ENCODE measurements at regions not wholly inside any gene's neighbourhood (a gene's known extent, or its start where the extent isn't known, plus 50 kb on each side); places are given as distances from the start of the nearest gene placed in this dataset.

- in situ Hi-C loops (cut with HindIII; ENCODE audit: low sequenced_read_pairs): no loop called here
Measured at GRCh38 chr6:120137492-120137891, 787.9 kb upstream of the MAN1A1 start.

DNA sequence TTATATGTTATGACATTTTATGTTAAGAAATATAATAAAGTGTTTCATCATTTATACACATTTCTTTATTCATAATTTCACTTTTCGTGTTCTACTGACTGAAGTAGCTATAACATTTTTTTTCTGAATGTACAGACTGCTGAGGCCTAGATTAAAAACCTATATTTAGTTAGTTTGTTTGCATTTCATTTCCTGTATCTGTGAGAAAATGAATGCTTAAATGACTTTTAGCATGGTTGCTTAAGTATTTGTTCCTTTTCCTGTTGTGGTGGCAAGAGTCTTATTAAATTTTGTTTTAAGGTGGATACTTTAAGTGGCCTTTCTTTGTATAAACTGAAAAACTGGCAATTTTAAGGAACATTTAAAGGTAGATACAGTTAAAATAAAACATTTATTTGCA is 779.7 kb upstream of the MAN1A1 start:
- in situ Hi-C loops (cut with HindIII; ENCODE audit: low sequenced_read_pairs): no loop called here

DNA sequence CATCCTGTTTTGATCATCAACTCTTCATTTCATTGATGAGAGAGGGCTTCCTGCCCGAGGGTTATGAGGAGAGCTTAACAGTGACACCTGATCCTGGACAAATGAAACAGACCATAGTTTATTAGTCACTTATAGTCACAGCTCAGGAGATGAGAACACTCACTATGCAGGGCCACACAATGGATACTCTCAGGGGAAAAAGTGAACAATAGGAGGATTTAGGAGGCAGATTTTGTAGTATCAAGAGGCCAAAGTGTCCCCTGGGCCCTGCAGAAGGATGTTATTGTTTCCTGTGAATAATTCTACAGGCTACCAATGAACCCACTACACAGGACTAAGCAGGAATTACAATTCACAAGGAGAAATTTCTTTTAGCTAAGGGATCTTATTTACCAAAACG is 772.8 kb upstream of the MAN1A1 start:
- in situ Hi-C loops (cut with HindIII; ENCODE audit: low sequenced_read_pairs): no loop called here

DNA sequence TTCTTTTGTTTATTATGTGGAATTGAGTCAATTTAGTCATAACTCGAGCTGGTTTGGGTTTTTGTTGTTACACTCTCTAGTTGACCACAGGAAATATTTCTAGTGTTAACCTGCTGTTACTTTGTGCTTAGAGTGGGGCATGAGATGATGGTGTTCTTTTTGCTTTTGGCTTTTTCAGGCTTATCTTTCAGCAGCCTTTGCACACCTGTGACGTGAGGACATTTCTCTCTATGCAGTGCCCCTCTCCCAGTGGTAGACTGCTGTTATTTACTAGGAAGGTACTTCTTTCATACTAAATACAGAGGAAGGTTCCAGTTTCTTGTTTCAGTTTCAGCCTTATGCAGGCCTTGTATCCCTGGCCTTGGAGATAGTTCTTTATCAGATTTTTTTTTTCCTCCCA is 766.8 kb upstream of the MAN1A1 start:
- in situ Hi-C loops (cut with HindIII; ENCODE audit: low sequenced_read_pairs): no loop called here

- in situ Hi-C loops (cut with HindIII; ENCODE audit: low sequenced_read_pairs): no loop called here
Measured at GRCh38 chr6:120112980-120113379, 763.4 kb upstream of the MAN1A1 start.

DNA sequence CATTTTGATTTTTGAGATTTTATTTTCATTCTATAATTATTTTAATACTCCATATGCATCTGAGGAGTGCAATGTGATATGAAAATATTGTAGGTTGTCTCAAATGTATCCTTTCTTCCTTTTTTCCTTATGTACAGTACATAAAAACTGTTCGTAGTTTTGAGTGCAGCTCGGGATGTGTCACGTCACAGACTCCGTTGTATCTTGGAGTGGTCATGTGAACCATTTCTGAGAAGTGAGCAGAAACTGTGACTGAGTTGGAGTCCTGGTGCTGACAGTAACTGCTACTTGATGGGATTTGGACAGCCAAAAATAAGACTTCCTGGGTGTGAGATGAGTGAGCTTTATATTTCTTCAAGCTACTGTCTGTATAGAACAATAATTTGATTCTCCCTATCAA is 761.4 kb upstream of the MAN1A1 start:
- in situ Hi-C loops (cut with HindIII; ENCODE audit: low sequenced_read_pairs): no loop called here

DNA sequence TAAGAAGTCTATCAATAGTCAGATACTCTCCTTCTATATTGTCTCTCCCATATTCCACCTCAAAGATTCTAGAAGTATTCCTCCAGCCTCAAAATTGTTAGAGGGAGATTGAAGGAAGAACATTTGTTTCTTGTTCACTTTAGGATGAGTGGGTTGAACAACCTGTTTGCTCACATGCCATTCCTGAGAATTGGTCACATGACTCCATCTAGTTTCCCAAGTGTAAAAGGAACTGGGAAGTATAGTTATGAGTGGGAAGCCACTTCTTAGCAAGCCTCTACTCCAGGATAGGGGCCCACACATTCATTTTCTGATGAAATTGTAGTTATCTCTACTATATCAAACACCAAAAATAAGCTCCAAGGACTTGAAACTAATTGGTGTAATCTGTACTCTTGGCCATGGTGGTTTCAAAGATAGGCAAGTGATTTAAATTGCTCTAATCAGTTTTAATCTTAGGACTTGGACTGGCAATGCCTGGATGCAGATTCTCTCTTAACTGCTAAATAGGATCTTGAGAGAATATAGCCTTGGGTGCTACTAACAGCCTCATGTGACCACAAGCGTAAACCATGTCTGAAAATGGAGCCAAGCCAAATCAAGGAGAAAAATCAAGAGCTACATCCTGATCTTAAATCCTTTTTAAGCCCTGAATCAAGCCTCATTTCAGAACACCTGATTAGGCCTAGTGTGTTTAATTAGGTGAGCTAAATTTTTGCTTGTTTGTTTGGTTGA is 758.7 kb upstream of the MAN1A1 start:
- in situ Hi-C loops (cut with HindIII; ENCODE audit: low sequenced_read_pairs): no loop called here

- in situ Hi-C loops (cut with HindIII; ENCODE audit: low sequenced_read_pairs): no loop called here
Measured at GRCh38 chr6:120103618-120104017, 754.1 kb upstream of the MAN1A1 start.

DNA sequence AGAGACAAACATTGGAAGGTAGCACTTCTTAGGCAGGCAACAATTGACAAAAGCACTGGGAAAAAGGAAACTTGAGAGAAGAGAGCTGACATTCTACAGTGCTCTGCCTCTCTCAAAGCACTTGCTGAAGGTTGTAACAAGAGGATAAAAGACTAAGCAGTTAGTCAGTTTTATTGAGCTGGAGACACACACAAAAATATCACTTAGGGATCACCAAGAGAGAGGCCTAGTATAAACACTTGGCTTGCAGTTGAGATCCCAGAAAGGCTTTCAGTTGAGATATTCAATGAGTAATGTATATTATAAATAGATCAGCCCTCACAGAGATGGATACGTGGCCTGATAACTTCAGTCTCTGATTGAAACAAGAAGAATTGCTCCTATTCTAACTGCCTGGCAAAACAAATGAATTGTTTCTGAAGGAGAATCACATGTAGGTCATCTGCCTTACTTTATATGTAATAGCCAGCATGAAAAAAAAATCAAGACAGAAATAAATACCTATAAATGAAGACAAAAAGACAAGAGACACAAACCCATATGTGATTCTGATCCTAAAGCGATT is 747.2 kb upstream of the MAN1A1 start:
- in situ Hi-C loops (cut with HindIII; ENCODE audit: low sequenced_read_pairs): no loop called here

GRCh38 chr6:120083186-120083585 is 733.6 kb upstream of the MAN1A1 start:
- in situ Hi-C loops (cut with HindIII; ENCODE audit: low sequenced_read_pairs): no loop called here

- in situ Hi-C loops (cut with HindIII; ENCODE audit: low sequenced_read_pairs): no loop called here
Measured at GRCh38 chr6:120077489-120077888, 727.9 kb upstream of the MAN1A1 start.

GRCh38 chr6:120058410-120058809 is 708.8 kb upstream of the MAN1A1 start:
- in situ Hi-C loops (cut with HindIII; ENCODE audit: low sequenced_read_pairs): no loop called here

GRCh38 chr6:120056085-120056484 is 706.5 kb upstream of the MAN1A1 start:
- in situ Hi-C loops (cut with HindIII; ENCODE audit: low sequenced_read_pairs): no loop called here

- in situ Hi-C loops (cut with HindIII; ENCODE audit: low sequenced_read_pairs): no loop called here
Measured at GRCh38 chr6:120055071-120055470, 705.5 kb upstream of the MAN1A1 start.

DNA sequence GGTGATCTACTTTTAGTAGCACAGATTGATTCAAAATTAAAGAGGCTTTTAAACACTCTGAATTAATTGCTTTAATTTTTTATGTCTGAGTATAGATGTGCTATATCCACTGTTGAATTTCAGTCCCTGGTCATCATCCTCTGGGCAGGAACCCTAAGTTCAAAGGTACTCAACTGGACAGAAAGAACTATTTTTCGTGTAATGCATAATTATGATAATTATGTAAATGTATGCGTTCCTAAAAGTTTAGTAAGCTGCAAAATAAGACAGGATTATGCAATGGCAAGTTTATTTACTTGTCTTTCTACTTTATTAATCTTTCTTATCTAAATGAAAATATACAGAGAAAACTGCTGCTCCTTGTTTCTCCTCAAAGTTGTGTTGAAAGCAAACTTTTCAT is 690.1 kb upstream of the MAN1A1 start:
- in situ Hi-C loops (cut with HindIII; ENCODE audit: low sequenced_read_pairs): no loop called here

DNA sequence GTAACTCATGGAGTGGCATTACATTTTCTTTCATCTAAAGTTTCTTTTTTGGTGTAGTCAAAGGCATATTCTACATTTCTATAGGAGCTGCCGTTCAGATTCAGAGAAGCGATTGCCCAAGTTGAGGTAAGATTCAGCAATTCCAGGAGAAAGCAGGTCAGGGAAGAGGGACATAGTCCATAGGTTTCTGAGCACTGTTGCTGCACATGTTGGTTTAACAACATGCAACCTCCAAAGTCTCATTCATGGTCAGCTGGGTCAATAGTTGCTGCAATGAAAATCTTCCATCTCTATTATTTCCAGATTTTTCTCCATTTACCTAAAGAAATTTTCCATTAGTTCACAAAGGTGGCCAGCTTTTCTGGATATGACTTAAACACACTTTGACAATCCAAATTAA is 682.3 kb upstream of the MAN1A1 start:
- in situ Hi-C loops (cut with HindIII; ENCODE audit: low sequenced_read_pairs): no loop called here

GRCh38 chr6:120026791-120027190 is 677.2 kb upstream of the MAN1A1 start:
- in situ Hi-C loops (cut with HindIII; ENCODE audit: low sequenced_read_pairs): no loop called here

DNA sequence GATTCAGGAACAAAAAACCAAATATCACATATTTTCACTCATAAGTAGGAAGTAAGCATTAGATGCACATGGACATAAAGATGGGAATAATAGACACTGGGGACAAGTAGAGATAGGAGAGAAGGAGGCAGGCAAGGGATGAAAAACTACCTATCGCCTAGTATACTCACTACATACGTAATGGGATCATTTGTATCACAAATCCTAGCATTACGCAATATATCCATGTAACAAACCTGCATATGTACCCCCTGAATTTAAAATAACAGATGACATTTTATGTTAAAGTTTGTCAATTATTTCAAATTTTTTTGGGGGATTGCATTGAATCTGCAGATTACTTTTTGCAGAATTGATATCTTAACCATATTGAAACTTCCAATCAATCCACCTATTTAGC is 660.5 kb upstream of the MAN1A1 start:
- in situ Hi-C loops (cut with HindIII; ENCODE audit: low sequenced_read_pairs): no loop called here

- in situ Hi-C loops (cut with HindIII; ENCODE audit: low sequenced_read_pairs): no loop called here
Measured at GRCh38 chr6:120005292-120005976, 655.9 kb upstream of the MAN1A1 start.

- in situ Hi-C loops (cut with HindIII; ENCODE audit: low sequenced_read_pairs): no loop called here
Measured at GRCh38 chr6:119986934-119987549, 637.5 kb upstream of the MAN1A1 start.

GRCh38 chr6:119985952-119986736 is 636.6 kb upstream of the MAN1A1 start:
- in situ Hi-C loops (cut with HindIII; ENCODE audit: low sequenced_read_pairs): no loop called here

Measured in endothelial cell of hepatic sinusoid (primary cell).